ENCODE measurements at regions not wholly inside any gene's neighbourhood (a gene's known extent, or its start where the extent isn't known, plus 50 kb on each side); places are given as distances from the start of the nearest gene placed in this dataset.

DNA sequence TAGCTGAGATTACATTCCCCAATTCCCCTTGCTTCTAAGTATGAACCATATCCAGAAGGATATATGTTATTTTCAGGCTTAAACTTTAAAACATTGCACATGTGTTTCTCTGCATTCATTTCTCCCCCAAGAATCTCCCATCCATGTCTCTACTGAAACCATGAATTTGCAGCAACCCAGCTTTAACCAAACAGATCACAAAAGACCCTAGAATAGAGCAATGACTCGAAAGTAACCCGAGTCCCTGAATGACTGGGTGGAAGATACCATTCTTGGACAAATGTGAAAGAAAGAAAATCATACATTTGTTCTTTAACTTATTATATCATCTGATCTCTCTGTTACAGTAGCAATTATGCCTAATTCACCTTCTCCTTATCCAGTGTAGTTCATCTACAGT, 278.7 kb downstream of the IPMK start:
- Histone ChIP-seq H3K9me3 (ENCODE audit: low read length) (no peaks in the 10 kb centered on the region), H4K20me1 (ENCODE audit: insufficient read depth, low read length) (no peaks in the 10 kb centered on the region), H3K27me3 (ENCODE audit: control insufficient read depth in 1 of 2, insufficient read depth in 2 of 2, low read length in 2 of 2) (no peaks in the 10 kb centered on the region; a peak in 1 of 5 replicates), H3K4me1 (ENCODE audit: insufficient read depth, low read length) (peaks cover 13% of the 10 kb centered on the region), H3K36me3 (replicated peaks in 1 of 2; ENCODE audit: control insufficient read depth in 1 of 2, insufficient read depth in 2 of 2, low read length in 2 of 2) (no peaks in the 10 kb centered on the region), H3K79me2 (ENCODE audit: insufficient read depth, low read length) (no peaks in the 10 kb centered on the region), H3K27ac (ENCODE audit: extremely low read length, insufficient read depth, low read length) (no peak overlapping the region), H3K4me2 (ENCODE audit: low read depth, low read length) (no peak overlapping the region), H3K9ac (ENCODE audit: insufficient read depth, low read depth, low read length) (no peak overlapping the region), H3K4me3 (replicated peaks in 1 of 3; ENCODE audit: insufficient read depth in 1 of 3, low read depth in 2 of 3, low read length in 3 of 3) (no peak overlapping the region), H2AFZ (ENCODE audit: low read length) (no peak overlapping the region)
- no peak for FAIRE-seq
- no TSS peak for BruUV-seq (replicated peaks)
- TF ChIP-seq RXRB (CRISPR knock-in tag; IDR thresholded peaks at IDR 0.05; ENCODE audit: borderline replicate concordance) (no peak), SETDB1 (CRISPR knock-in tag; IDR thresholded peaks at IDR 0.05; ENCODE audit: borderline replicate concordance) (no peak), SALL2 (CRISPR knock-in tag; IDR thresholded peaks at IDR 0.05) (no peak), RBM22 (optimal IDR thresholded peaks at IDR 0.05; ENCODE audit: low read length) (no peak), TOE1 (CRISPR knock-in tag; IDR thresholded peaks at IDR 0.05) (no peak), PRMT3 (CRISPR knock-in tag; IDR thresholded peaks at IDR 0.05; ENCODE audit: borderline replicate concordance, low read depth) (no peak)
- TF ChIP-seq, protein P1, sequence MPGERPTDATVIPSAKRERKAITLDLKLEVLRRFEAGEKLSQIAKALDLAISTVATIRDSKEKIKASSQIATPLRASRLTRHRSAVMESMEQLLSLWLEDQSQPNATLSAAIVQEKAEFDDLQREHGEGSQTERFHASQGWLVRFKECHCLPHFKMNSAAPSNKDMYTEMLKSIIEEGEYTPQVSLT (CRISPR knock-in tag; IDR thresholded peaks at IDR 0.05; ENCODE audit: borderline replicate concordance, low read depth), result no peak
- POLR2A ChIA-PET, result no interaction called here
- no peak for DNase-seq (ENCODE audit: low spot score)
- in situ Hi-C loops (cut with HindIII; ENCODE audit: extremely low pct_ligation_motif_present, low pct_unique_long_range_greater_than_20kb), result no loop called here
- WGBS (ENCODE audit: low lambda C conversion rate), result 0% methylated on average over 2 of the region's 2 CpGs
- ATAC-seq, result no peak
- CTCF ChIA-PET (ENCODE audit: low intra/inter-chr PET ratio, low total read pairs), result no interaction called here
- intact Hi-C loops (cut with micrococcal nuclease; ENCODE audit: unreplicated experiment), result no loop called here

DNA sequence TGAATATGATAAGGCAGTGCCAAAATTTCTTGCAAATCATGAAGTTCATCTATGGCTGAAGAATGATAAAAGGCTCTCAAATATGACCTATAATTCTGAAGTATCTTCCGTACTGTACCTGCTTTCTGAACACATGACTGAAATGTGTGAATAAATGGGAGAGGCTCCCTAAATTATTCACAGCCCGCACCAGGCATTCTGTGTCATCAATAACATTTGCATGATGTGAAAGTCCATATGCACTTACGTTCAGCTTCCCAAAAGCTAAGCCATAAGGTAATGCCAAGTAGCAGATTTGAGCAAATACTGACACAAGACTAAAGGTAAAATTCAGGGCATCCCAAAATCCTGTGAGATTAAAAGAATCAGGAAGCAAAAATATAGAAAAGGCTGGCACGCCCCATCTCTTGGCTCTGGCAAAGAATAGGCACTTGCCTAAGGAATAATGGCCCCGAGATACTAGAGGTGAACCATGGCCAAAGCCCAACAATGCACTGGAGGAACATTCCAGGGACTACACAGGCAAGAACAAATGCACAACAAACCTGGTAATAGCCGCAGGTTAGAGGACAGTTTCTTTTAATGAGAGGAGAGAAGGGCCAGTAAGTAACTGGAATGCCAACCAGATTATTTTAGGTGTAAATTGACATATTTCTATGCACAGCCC, 280.5 kb downstream of the IPMK start:
- intact Hi-C loops (cut with micrococcal nuclease; ENCODE audit: unreplicated experiment) (no loop called here), in situ Hi-C loops (cut with HindIII; ENCODE audit: extremely low pct_ligation_motif_present, low pct_unique_long_range_greater_than_20kb) (no loop called here)
- no peaks in the 10 kb centered on the region for H3K79me2 ChIP-seq (ENCODE audit: insufficient read depth, low read length)
- H2AFZ ChIP-seq (ENCODE audit: low read length), result no peak overlapping the region
- BruUV-seq (replicated peaks), result no TSS peak
- no peaks in the 10 kb centered on the region for H3K36me3 ChIP-seq (replicated peaks in 1 of 2; ENCODE audit: control insufficient read depth in 1 of 2, insufficient read depth in 2 of 2, low read length in 2 of 2)
- WGBS (ENCODE audit: low lambda C conversion rate), result 17% methylated on average over 6 of the region's 6 CpGs
- H3K4me3 ChIP-seq (replicated peaks in 1 of 3; ENCODE audit: insufficient read depth in 1 of 3, low read depth in 2 of 3, low read length in 3 of 3), result no peak overlapping the region
- no peak overlapping the region for H3K4me2 ChIP-seq (ENCODE audit: low read depth, low read length)
- H4K20me1 ChIP-seq (ENCODE audit: insufficient read depth, low read length), result no peaks in the 10 kb centered on the region
- ChIA-PET POLR2A (no interaction called here), CTCF (ENCODE audit: low intra/inter-chr PET ratio, low total read pairs) (no interaction called here)
- peaks cover 13% of the 10 kb centered on the region for H3K4me1 ChIP-seq (ENCODE audit: insufficient read depth, low read length)
- DNase-seq (ENCODE audit: low spot score), result no peak
- no peak overlapping the region for H3K27ac ChIP-seq (ENCODE audit: extremely low read length, insufficient read depth, low read length)
- H3K27me3 ChIP-seq (ENCODE audit: control insufficient read depth in 1 of 2, insufficient read depth in 2 of 2, low read length in 2 of 2), result no peaks in the 10 kb centered on the region; a peak in 1 of 5 replicates
- no peaks in the 10 kb centered on the region for H3K9me3 ChIP-seq (ENCODE audit: low read length)
- no peak overlapping the region for H3K9ac ChIP-seq (ENCODE audit: insufficient read depth, low read depth, low read length)
- no peak for FAIRE-seq
- no peak for ATAC-seq
- no peak for TF ChIP-seq ZNF724P (CRISPR knock-in tag; IDR thresholded peaks at IDR 0.05; ENCODE audit: borderline replicate concordance)
- TF ChIP-seq, protein P2, sequence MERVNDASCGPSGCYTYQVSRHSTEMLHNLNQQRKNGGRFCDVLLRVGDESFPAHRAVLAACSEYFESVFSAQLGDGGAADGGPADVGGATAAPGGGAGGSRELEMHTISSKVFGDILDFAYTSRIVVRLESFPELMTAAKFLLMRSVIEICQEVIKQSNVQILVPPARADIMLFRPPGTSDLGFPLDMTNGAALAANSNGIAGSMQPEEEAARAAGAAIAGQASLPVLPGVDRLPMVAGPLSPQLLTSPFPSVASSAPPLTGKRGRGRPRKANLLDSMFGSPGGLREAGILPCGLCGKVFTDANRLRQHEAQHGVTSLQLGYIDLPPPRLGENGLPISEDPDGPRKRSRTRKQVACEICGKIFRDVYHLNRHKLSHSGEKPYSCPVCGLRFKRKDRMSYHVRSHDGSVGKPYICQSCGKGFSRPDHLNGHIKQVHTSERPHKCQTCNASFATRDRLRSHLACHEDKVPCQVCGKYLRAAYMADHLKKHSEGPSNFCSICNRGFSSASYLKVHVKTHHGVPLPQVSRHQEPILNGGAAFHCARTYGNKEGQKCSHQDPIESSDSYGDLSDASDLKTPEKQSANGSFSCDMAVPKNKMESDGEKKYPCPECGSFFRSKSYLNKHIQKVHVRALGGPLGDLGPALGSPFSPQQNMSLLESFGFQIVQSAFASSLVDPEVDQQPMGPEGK (CRISPR knock-in tag; IDR thresholded peaks at IDR 0.05), result no peak
- no peak for TF ChIP-seq NR3C1 (CRISPR knock-in tag; IDR thresholded peaks at IDR 0.05)
- no peak for TF ChIP-seq PHB2 (IDR thresholded peaks at IDR 0.05; ENCODE audit: partially characterized antibody)
- TF ChIP-seq ZEB1 (IDR thresholded peaks at IDR 0.05; ENCODE audit: insufficient replicate concordance, low read depth), result no peak
- TF ChIP-seq ZNF34 (CRISPR knock-in tag; IDR thresholded peaks at IDR 0.05; ENCODE audit: borderline replicate concordance), result no peak
- TF ChIP-seq REL (CRISPR knock-in tag; conservative IDR thresholded peaks at IDR 0.05), result no peak
- TF ChIP-seq ZSCAN31 (CRISPR knock-in tag; IDR thresholded peaks at IDR 0.05; ENCODE audit: low read depth), result no peak
- no peak for TF ChIP-seq ZNF546 (CRISPR knock-in tag; conservative IDR thresholded peaks at IDR 0.05)
- TF ChIP-seq, protein P3, sequence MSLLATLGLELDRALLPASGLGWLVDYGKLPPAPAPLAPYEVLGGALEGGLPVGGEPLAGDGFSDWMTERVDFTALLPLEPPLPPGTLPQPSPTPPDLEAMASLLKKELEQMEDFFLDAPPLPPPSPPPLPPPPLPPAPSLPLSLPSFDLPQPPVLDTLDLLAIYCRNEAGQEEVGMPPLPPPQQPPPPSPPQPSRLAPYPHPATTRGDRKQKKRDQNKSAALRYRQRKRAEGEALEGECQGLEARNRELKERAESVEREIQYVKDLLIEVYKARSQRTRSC (CRISPR knock-in tag; IDR thresholded peaks at IDR 0.05; ENCODE audit: low read depth), result no peak

Data from HepG2 (cell line).